SIG-M5 treated with dmso at 0.1 percent for 504 hours (cell line): ENCODE measurements at regions not wholly inside any gene's neighbourhood (a gene's known extent, or its start where the extent isn't known, plus 50 kb on each side); places are given as distances from the start of the nearest gene placed in this dataset.

Experiments used
- DNase-seq: peaks from one replicate; lab custom pipeline; 2025; ENCODE audit not compliant: unreplicated experiment; lab: John Stamatoyannopoulos, UW

DNA sequence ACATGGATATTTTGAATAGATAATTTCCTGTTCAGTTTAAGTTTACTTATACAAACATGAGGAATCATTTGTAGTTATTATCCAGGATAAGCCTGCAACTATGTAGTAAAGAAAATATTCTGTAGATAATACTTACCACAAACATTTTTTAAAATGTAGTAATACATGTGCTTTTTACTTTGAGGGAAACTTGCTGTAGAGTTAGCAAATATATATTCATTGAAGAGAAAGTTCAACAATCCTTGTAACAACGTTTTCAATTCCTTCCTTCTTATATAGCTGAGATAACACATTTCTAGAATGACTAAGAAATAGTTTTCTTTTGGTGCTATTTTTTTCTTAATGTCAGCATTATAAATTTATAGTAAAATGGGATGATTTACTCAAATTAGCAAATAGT is 664.6 kb upstream of the ADAMTS5 start:
- no peak for DNase-seq

DNA sequence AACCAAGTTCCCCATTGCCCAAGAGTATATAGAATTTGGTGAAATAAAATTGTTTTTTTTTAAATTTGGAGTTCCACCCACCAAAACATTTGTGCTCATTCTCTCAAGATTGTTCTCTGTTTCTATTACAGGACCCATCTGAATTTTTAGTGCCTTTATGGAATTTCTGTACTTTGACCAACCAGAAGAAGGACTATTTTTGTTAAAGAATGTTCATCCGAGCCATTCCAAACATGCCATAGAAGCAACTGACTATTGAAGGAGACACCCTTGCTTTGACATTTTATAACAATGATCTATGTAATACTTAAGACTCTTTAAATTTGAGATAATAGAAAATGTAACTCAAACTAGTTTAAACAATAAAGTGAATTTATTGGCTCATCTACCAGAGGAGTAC is 655.7 kb upstream of the ADAMTS5 start:
- no peak for DNase-seq

DNA sequence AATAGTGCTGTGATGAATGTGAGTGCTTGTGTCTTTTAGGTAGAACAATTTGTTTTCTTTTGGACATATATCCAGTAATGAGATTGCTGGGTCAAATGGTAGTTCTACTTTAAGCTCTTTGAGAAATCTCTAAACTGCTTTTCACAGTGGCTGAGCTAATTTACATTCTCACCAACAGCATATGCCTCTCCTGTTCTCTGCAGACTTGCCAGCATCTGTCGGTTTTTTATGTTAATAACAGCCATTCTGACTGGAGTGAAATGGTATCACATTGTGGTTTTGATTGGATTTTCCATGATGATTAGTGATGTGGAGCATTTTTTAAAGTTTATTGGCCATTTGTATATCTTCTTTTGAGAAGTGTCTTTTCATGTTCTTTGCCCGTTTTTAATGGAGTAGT is 647.3 kb upstream of the ADAMTS5 start:
- no peak for DNase-seq

DNA sequence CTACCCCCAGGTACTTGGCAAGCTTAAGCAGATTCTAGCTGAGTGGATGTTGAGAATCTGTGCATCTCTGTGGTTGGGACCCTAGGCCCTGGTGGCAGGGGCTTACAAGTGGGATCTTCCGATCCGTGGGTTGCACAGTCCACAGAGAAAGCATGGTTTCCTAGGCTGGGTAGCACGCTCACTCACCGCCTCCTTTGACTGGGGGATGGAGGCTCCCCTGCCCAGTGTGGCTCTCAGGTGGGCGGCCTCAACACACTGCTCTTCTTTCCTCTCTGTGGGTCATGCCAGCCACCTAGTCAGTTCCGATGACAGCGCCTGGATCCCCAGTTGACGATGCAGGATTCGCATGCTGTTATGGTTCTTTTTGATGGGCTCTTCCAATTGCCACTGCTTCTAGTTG is 639.5 kb upstream of the ADAMTS5 start:
- DNase-seq: no peak

DNA sequence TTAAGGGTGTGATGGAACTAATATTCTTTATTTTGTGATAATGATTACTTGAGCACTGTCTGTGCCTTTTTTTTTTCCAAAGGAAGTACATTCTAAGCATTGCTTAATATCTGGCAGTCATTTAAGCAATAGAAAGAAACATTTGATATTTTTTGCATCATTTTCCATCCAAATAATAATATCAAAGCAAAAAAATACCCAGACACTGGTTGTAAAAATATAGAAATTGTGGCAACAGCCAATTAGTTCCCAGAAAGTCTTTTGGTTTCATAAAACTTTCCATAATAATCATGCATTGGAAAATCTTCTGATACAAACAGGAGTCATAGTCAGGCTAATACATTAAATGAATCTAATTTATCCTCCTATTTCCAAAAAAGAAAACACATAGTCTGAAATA is 629.3 kb upstream of the ADAMTS5 start:
- no peak for DNase-seq

DNA sequence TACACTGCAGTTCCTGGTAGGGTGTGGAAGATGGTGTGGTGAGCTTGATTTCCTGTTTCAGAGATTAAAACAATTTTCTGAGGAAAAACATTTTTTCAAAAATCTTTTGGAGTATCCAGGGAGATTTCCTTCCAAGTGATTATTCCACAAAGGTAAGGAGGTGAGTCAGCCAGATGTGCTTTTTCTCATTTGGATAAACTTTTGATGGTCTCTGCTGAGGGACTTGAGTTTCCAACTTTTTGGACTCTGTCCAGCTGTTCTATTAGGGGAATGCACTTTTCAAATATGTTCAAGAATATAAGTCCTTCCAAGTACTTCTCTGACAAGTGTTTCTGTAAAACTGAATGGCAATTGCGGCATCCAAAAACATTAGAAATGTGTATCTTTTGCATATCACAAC is 628.8 kb upstream of the ADAMTS5 start:
- DNase-seq: no peak

DNA sequence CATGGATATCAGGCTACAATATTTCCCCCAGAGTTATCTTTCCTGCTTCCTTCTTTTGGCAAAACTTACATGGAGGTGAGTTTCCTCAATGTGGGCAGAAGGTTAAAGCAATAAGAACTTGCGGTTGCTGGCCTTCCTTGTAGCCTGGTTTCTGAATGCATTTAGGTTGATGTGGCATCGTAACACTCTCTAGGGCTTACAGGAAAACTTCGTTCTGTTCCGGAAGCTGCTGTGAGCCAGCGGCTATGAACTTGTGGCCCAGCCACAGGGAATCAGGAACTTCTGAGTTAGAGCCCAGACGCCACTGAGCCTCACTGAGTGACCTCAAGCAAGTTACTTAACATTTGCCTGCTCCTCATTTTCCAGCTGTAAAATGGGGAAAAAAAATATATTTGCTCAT is 623.4 kb upstream of the ADAMTS5 start:
- DNase-seq: no peak

DNA sequence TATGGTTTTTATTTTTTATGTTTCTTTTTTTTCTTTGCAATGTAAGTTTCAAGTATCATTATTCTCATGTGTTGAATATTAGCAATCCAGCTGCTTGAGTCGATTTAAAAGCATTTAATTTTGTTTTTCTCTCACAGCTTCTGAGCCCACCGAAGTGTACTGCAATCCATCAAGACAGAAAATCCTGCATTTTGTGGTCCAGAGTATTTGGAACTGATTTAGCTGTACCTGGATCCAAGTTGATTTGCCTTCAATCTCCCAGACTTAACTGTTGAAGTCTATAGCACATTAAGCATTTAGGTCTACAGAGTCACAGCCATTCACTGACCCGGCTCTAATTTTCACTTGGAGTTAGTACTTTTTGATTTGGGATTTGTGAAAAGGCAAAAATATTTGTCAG is 622.9 kb upstream of the ADAMTS5 start:
- no peak for DNase-seq

DNA sequence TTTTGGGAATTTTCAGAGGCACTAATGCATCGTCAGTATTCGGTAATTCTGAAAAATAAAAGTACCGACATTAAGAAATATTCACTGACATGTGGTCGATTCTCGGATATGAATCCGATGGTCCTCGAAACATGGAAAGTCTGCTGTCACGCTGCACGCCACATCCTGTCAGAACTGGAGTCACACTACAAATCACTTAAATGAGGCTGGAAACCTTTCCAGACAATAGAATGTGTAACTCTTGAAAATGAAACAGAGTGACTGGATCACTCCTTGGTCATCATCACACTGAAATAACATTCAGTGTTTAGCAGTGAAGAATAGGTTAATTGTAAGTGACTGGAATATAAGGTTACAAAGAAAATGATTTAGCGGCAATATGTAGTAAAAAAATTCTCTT is 620.1 kb upstream of the ADAMTS5 start:
- DNase-seq: no peak

DNA sequence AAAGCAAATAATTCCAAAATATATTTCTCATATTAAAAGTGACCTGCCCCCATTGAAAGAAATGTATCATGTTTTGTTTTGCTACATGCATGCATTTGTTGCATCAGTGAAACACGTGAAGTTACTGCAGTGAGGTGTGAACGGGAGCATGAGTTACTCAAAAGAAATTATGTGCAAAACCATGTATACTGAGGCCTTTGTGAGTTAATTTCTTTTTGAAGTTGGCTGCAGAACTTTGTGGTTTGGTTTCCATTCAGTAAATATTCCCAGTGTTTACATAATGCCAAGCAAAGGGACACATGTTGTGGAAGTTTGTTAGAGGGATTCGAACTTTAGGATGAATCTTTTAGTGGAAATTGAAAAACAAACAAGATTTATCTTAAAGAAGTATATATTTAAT is 619.4 kb upstream of the ADAMTS5 start:
- DNase-seq: no peak

DNA sequence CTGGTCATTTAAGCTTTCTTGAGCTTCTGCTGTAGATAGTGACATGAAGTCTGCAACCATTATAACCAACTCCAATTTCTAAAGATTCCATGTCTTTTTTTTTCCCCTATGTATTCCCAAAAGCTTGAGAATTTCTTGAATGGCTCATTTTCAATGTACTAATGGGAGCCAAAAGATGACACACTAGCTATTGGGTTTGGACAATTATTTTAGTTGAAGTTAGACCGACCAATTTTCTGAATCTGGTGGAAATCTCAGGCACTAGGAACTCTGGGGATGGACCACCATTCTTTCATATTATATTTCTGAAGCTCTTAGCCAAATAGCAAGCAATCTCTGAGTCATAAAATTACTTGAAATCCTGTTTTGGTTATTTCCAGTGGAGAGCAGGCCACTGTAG is 617.4 kb upstream of the ADAMTS5 start:
- DNase-seq: no peak

DNA sequence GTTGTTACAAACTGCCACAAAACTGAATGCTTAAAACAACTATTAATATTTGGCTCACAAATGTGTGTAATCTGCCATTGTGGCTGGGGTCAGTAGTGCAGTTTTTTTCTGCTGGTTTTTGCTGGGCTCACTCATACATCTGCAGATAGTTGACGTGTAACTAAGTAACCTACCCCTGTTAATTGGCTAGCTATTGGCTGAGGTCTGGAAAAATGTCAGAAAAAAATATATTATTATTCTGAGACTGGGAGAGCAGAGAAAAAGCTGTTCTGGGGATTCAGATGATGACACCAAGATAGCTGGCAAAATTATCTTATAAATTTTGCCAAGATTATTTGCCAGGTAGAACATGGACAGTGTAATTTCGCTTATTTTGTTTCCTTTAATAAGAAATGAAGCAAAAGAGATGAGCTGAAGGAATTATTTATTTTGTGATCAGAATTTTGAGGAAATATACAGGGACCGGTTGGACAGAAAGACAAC is 616.1 kb upstream of the ADAMTS5 start:
- no peak for DNase-seq

DNA sequence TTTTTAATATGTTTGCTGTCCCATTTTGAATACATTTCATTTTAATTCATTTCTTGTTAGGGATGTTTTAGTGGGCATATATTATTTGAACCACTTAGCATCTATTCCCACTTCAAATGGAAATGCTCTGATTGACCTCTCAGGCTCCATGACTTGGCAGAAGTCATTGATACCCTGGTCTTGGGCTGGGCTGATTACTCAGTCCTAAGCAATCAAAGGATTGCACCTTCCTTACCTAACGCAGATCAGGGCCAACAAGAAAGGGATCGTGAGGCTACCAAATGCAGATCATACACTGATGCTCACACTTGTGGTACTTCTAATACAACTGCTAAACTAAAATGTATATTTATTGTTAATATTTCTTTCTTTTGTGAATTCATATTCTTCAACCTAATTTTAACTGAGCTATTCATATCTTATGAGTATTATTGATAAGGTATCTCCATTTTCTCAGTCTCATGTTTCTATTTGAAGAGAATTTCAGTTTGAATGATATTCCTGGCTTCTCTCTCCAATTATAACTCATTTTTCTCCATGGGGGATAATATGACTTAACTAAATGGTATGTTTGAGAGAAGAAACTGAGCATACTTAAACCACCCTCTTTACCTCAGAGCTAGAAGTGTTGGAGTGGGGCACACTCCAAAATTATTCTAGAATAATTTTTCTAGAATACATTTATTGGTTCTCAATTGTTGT is 615.5 kb upstream of the ADAMTS5 start:
- no peak for DNase-seq

DNA sequence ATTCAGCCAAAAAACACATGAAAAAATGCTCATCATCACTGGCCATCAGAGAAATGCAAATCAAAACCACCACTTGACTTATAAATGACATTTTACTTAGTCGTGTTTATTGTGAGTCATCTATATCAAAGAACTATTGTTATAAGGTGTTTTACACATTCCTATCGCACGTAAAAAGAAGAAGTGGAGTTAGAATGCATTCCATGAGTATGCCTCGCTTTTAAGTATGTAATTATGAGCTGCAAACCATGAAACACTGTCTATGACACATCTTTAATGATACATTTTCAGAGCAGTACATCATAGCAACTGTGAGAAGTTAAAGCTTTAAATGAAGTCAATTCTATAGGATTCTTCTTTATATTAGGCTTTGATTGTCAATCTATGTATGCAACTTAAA is 614.3 kb upstream of the ADAMTS5 start:
- DNase-seq: no peak

DNA sequence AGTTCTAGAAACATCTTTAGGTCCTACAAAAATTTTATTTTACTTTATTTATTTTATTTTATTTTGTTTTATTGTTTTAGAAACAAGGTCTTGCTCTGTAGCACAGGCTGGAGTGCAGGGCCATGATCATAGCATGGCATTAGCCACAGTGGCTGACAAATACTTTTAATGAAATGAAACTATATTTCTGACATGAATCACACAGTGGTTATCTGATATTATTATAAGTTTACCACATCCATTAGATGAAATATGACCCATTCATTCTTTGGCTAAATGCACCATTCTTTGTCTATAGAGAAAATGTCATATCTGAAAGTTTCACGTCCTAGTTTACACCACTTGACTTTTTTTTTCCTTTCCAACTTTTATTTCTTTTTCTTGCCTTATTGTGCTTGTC is 613.4 kb upstream of the ADAMTS5 start:
- no peak for DNase-seq

DNA sequence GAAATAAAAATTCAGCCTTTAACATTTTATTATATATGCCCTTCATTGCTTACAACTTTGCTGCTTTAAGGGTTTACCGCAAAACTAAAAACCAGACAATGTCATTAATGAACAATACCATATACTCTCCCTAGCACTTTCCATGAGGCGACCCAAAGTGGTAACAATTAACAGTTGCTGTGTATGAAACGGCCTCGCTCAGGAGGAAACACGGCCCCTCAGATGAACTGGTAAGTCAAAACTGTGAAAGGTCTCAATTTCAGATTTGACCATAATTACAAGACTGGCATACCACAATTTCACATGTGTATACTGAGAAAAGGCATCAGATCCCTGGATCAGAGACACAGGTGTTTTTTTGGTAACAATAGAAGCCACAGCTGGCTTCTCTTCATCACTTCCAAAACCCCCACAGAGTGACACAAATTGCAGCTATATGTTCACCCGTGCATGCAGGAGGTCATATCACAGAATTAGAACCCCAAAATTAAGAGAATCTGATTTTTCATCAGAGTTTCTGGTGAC is 611.9 kb upstream of the ADAMTS5 start:
- no peak for DNase-seq

DNA sequence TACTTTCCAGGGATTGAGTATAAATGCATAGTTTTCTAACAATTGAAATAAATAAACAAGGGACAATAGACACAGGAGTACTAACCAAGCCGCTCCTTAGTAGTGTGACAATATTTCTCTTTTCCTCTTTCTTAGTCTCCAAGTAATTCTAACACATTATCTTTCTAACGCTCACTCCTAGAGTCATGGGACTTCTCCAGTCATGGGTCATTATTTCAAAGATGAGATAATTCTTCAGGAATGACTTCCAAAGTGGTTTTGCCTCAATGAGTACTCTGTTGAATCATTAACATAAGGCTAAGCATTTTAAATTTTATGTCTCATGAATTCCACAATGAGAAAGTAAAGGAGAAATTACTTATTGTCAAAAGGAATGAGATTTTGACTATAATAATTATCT is 605.8 kb upstream of the ADAMTS5 start:
- no peak for DNase-seq

DNA sequence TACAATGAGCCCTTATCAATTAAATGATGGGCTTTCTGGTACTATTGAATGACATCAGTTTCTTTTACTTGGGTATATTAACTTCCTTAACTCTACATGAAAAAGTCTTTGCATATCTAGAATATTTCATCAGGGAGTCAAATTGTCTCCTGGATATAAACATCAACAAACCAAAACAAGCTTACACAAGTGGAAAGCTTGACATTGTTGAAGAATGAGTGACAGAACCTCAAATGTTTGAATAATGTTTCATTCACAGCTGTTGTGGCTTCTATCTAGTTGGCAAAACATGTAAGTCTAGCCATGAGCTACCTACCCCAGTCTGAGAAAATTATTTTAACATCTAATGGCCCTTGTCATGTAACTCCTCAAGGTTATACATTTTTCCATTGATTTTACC is 604.8 kb upstream of the ADAMTS5 start:
- no peak for DNase-seq

DNA sequence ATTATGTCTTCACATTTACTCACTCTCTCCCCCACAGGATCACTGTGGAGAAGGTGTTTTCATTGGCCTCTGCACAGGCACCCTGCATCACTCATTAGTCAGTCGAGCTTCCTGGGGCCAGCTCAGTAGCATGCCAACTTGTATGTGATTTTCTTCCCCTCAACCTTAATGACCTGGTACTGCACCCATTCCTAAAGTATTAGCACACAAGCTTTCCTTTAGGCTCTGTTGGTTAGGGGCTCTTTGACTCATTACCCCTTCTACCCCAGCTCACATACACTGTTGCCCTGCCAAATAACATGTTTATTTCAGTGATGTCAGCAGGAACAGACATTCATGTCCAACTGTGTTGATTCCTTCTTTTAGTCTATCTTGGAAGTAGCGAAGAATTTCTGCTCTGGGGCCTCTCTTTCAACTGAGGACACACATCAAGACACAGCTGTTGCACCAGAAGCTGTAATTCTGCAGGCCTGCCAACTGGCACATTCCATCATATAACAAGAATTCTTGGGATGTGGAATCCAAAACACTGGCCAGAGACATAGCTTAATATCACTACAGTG is 603.5 kb upstream of the ADAMTS5 start:
- no peak for DNase-seq

DNA sequence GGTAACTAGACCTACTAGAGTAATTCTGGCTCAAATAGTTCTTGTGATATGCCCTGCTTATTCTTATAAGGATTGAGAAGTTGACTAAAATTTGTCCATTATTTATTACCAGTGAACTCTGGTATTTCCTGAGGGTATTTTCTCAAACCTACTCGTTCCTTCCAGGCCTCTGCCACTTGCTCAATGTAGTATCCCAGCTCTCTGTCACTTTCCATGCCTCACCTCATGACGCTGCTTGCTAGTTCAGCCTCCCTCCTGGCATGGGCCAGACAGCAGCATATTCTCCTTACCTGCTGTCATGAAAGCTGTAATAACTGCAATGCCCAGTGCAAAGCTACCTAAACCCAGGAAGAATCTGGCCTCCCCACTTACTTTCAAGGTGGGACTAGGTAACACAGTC is 602.9 kb upstream of the ADAMTS5 start:
- no peak for DNase-seq

DNA sequence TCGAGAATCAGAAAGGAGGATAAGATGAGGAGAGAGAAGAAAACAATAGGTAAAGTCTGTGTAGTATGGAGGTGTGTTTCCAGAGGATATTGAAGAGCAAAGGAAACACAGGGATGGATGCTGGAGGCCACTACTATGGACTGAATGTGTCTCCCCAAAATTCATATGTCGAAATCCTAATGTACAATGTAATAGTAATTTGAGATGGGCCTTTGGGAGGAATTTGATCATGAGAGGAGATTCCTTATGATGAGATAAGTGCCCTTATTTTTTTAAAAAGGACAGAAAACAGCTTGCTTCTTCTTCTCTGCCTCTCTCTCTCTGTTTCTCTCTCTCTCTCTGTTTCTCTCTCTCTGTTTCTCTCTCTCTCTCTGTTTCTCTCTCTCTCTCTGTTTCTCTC is 602.2 kb upstream of the ADAMTS5 start:
- DNase-seq: no peak

DNA sequence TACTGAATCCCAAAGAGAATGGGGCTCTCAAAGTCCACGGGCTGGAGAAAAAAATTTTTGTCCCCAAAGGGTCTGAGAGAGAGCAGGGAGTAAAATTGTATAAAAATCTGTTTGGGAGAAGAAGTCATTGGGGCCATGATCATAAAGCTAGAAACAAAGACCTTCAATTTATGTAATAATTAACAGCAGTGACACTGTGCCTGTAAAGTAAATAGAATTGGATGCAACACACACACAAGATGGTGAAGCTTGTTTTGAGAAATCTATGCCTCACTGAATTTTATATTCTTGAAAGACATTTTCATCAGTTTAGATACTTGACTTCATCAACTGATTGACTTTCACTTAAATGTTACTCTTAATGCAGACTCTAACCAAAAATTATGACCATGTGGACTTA is 600.5 kb upstream of the ADAMTS5 start:
- DNase-seq: no peak

DNA sequence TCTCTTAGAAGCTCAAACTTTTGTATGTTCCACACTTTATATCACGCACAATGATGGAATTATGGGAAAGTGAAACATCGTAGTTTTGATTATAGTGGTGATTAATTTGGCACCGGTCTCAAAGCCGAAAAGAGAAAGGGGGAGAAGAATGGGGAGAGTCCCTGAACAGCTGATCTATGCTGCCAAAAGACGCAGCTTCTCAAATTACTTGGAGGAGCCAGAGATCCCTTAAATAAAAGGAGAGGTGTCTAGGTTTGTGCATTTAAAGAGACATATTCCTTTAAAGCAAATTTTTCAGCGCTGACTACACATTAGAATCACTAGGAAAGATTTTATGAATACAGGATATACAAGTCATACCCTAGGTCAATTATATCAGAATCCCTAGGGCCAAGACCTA is 599.6 kb upstream of the ADAMTS5 start:
- no peak for DNase-seq
